ENCODE measurements at regions not wholly inside any gene's neighbourhood (a gene's known extent, or its start where the extent isn't known, plus 50 kb on each side); places are given as distances from the start of the nearest gene placed in this dataset.

GRCh38 chr3:72289692-72290071, 504.7 kb upstream of the PROK2 start:
- peaks cover 8% of the 10 kb centered on the region for H3K27me3 Mint-ChIP-seq (ENCODE audit: low read depth)
- peak overlapping the region; percentile 74 for H3K4me3 Mint-ChIP-seq
- DNase-seq (no peak), ATAC-seq (peak in 1 of 2 donors; percentile 14)
- H3K9me3 Mint-ChIP-seq = no peaks in the 10 kb centered on the region
- H3K36me3 Mint-ChIP-seq (ENCODE audit: insufficient read depth) = no peaks in the 10 kb centered on the region
- H3K4me1 Mint-ChIP-seq (ENCODE audit: low read depth) = peaks cover 10% of the 10 kb centered on the region

DNA sequence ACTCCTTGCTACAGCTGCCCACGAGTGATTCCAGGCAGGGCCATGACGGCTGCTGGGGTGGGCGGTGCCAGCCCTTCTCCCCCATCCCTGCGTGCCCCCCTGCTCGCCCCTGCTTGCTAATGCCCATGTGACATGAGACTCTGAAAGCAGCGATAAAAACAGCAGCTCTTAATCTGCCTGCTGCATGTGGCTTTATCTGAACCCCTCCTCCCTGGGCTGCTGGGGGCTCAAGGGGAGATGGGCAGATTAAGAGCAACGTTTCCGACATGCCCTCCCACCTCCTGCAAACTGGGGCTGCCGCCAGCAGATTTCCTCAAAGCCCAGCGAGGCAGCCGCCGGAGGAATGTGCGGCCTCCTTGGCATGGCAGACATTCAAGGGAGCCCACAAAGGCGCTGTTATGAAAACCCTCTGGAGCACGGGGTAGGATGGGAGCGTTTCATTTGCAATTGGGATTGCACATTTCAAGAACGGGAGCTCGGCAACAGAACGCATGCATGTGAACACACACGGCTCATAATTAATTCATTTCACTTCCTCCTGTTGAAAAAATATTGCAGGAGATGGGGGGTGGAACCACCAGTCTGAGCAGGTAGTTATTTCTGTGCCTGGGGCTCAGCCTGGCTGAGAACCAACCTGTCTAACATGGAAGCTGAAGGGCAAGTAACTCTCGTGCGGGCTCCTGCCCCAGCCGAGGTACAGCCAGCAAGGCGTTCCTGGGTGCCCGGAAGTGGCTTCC, 504.2 kb upstream of the PROK2 start:
- H3K36me3 Mint-ChIP-seq (ENCODE audit: insufficient read depth) = no peaks in the 10 kb centered on the region
- H3K9me3 Mint-ChIP-seq = no peaks in the 10 kb centered on the region
- peak overlapping the region; percentile 74 for H3K4me3 Mint-ChIP-seq
- H3K27me3 Mint-ChIP-seq (ENCODE audit: low read depth) = peaks cover 8% of the 10 kb centered on the region
- ATAC-seq = peak; percentile 44 to 51
- DNase-seq = no peak
- peaks cover 10% of the 10 kb centered on the region for H3K4me1 Mint-ChIP-seq (ENCODE audit: low read depth)

GRCh38 chr3:72287956-72288355, 503.0 kb upstream of the PROK2 start:
- no peak for ATAC-seq

GRCh38 chr3:72285502-72285901, 500.6 kb upstream of the PROK2 start:
- Mint-ChIP-seq H3K9me3 (peaks cover 4% of the 10 kb centered on the region), H3K4me1 (ENCODE audit: low read depth) (peaks cover 10% of the 10 kb centered on the region), H3K36me3 (ENCODE audit: insufficient read depth) (no peaks in the 10 kb centered on the region), H3K4me3 (no peak overlapping the region), H3K27me3 (ENCODE audit: low read depth) (peaks cover 8% of the 10 kb centered on the region)
- DNase-seq (no peak), ATAC-seq (no peak)

More at GRCh38 chr3:72287956-72288355, 503.0 kb upstream of the PROK2 start:
- Mint-ChIP-seq H3K4me3 (no peak overlapping the region), H3K36me3 (ENCODE audit: insufficient read depth) (no peaks in the 10 kb centered on the region), H3K9me3 (peaks cover 3% of the 10 kb centered on the region), H3K4me1 (ENCODE audit: low read depth) (peaks cover 10% of the 10 kb centered on the region), H3K27me3 (ENCODE audit: low read depth) (peaks cover 8% of the 10 kb centered on the region)
- no peak for DNase-seq

DNA sequence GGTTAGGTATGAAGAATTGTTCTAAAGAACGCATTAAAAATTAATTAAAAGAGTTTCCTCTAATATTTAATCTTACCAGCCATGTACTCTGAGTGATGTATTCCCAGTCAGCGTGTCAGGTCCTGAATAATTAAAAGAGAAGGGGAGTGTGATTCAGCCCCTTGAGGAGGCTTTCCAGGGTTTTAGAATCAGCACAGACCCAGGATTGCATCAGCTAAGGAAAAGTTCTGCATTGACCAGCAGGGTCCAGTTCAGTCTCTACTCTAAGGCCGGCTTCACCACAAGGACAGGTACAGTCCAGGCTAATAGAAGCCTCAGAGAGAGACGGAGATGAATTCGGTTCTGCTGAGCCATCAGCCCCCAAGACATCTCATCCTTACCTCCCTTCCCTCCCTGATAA, 499.5 kb upstream of the PROK2 start:
- no peak for DNase-seq
- peaks cover 4% of the 10 kb centered on the region for H3K9me3 Mint-ChIP-seq
- H3K4me3 Mint-ChIP-seq = no peak overlapping the region
- no peaks in the 10 kb centered on the region for H3K36me3 Mint-ChIP-seq (ENCODE audit: insufficient read depth)
- H3K4me1 Mint-ChIP-seq (ENCODE audit: low read depth) = peaks cover 8% of the 10 kb centered on the region
- ATAC-seq = no peak
- H3K27me3 Mint-ChIP-seq (ENCODE audit: low read depth) = peaks cover 8% of the 10 kb centered on the region

DNA sequence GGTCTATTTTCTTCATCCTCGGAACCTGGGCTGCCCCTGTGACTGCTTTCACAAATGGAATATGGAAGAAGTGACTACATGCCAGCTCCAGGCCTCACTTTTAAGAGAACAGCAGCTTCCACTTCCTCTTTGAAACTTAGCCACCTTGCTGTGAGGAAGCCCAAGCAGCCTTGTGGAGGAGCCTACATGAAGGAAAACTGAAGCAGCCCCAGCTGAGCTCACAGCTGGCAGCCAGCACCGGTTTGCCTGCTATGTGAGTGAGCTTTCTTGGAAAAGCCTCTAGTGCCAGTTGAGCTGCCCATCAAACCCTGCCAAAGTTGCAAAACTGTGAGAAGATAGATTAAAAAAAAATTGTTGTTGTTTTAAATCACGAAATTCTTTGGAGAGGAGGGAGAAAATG, 498.0 kb upstream of the PROK2 start:
- ATAC-seq (no peak), DNase-seq (no peak)
- Mint-ChIP-seq H3K4me3 (no peak overlapping the region), H3K4me1 (ENCODE audit: low read depth) (no peaks in the 10 kb centered on the region), H3K27me3 (ENCODE audit: low read depth) (peaks cover 10% of the 10 kb centered on the region), H3K36me3 (ENCODE audit: insufficient read depth) (no peaks in the 10 kb centered on the region), H3K9me3 (peaks cover 4% of the 10 kb centered on the region)

GRCh38 chr3:72281551-72281950, 496.6 kb upstream of the PROK2 start:
- no peaks in the 10 kb centered on the region for H3K36me3 Mint-ChIP-seq (ENCODE audit: insufficient read depth)
- peaks cover 4% of the 10 kb centered on the region for H3K9me3 Mint-ChIP-seq
- ATAC-seq (no peak), DNase-seq (no peak)
- H3K4me3 Mint-ChIP-seq = no peak overlapping the region
- H3K27me3 Mint-ChIP-seq (ENCODE audit: low read depth) = peaks cover 11% of the 10 kb centered on the region
- H3K4me1 Mint-ChIP-seq (ENCODE audit: low read depth) = no peaks in the 10 kb centered on the region

DNA sequence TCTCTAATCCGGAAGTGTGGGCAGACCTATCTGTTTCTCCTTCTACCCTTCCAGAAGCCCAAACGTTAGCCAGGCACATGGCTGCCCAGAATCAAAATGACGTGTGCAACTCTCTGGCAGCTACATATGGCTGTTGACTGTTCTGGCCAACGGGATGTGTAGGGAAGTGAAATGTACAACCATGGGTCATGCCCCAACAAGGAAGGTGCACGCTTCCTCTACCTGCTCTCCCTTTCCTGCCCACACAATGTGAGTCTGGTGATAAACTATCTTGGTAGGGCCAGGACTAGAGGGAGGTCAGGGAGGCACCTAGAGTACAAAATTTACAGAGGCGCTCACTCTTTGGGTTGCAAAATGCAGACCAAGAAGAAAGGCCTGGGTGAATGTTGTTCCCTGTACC, 495.9 kb upstream of the PROK2 start:
- no peak for DNase-seq
- Mint-ChIP-seq H3K4me1 (ENCODE audit: low read depth) (peaks cover 2% of the 10 kb centered on the region), H3K4me3 (no peak overlapping the region), H3K27me3 (ENCODE audit: low read depth) (peaks cover 9% of the 10 kb centered on the region), H3K36me3 (ENCODE audit: insufficient read depth) (no peaks in the 10 kb centered on the region), H3K9me3 (peaks cover 4% of the 10 kb centered on the region)
- ATAC-seq = no peak

DNA sequence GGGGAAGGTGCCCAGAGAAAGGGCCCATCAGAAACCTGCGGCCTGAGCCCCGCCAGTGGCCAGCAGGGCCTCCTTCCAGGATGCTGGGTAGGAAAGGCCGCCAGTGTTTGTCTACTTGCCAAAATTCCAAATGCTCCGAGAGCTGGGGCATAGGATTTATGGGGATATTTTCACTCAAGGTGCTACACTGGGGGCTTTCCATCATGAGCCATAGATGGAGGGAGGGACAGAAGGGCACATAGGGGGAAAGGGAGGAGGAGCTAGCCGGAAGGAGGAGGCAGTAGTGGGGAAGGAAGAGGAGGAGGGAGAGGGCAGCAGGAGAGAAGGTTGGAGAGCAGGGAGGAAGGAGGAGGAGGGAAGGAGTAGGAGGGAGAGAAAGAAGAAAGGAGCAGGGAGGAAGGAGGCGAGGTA, 494.7 kb upstream of the PROK2 start:
- no peak for DNase-seq
- Mint-ChIP-seq H3K4me1 (ENCODE audit: low read depth) (peaks cover 7% of the 10 kb centered on the region), H3K4me3 (no peak overlapping the region), H3K9me3 (peaks cover 4% of the 10 kb centered on the region), H3K36me3 (ENCODE audit: insufficient read depth) (no peaks in the 10 kb centered on the region), H3K27me3 (ENCODE audit: low read depth) (peaks cover 9% of the 10 kb centered on the region)
- ATAC-seq = no peak

DNA sequence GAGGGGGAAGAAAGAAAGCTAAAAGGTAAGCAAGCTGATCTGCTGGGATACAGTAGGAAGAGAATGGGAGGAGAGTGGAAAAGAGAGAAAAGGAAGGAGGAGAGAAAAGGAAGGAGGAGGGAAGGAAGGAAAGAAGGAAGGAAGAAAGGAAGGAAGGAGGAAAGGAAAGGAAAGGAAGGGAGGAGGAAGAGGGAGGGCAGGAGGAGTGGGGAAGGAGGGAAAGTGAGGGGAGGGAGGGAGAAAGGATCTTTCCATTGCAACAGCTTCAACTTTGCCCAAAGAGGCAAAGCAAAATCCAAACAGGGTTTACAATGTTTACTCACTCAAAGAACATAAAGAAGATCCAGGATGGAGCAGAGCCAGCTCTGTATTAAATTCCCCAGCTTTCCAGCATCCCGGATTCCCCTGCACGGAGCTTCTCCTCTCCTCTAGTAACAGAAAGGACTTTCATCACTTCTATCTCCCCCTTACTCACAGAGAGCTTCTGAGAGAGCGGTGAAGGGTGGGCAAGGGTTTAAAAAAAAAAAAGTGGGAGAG, 494.2 kb upstream of the PROK2 start:
- H3K4me3 Mint-ChIP-seq = no peak overlapping the region

GRCh38 chr3:72278349-72279067, 493.6 kb upstream of the PROK2 start:
- Mint-ChIP-seq H3K27me3 (ENCODE audit: low read depth) (peaks cover 9% of the 10 kb centered on the region), H3K36me3 (ENCODE audit: insufficient read depth) (no peaks in the 10 kb centered on the region), H3K4me1 (ENCODE audit: low read depth) (peaks cover 18% of the 10 kb centered on the region), H3K9me3 (peaks cover 4% of the 10 kb centered on the region), H3K4me3 (no peak overlapping the region)
- no peak for ATAC-seq
- no peak for DNase-seq

More for the DNA sequence above, 494.2 kb upstream of the PROK2 start:
- Mint-ChIP-seq H3K9me3 (peaks cover 4% of the 10 kb centered on the region), H3K4me1 (ENCODE audit: low read depth) (peaks cover 12% of the 10 kb centered on the region), H3K36me3 (ENCODE audit: insufficient read depth) (no peaks in the 10 kb centered on the region), H3K27me3 (ENCODE audit: low read depth) (peaks cover 9% of the 10 kb centered on the region)
- DNase-seq (no peak), ATAC-seq (no peak)

GRCh38 chr3:72277710-72278109, 492.8 kb upstream of the PROK2 start:
- Mint-ChIP-seq H3K36me3 (ENCODE audit: insufficient read depth) (no peaks in the 10 kb centered on the region), H3K4me3 (no peak overlapping the region), H3K27me3 (ENCODE audit: low read depth) (peaks cover 9% of the 10 kb centered on the region), H3K4me1 (ENCODE audit: low read depth) (peaks cover 20% of the 10 kb centered on the region), H3K9me3 (no peaks in the 10 kb centered on the region)
- DNase-seq (no peak), ATAC-seq (no peak)

- DNase-seq (no peak), ATAC-seq (no peak)
- no peaks in the 10 kb centered on the region for H3K36me3 Mint-ChIP-seq (ENCODE audit: insufficient read depth)
- peaks cover 20% of the 10 kb centered on the region for H3K4me1 Mint-ChIP-seq (ENCODE audit: low read depth)
- H3K4me3 Mint-ChIP-seq = no peak overlapping the region
- no peaks in the 10 kb centered on the region for H3K9me3 Mint-ChIP-seq
- H3K27me3 Mint-ChIP-seq (ENCODE audit: low read depth) = peaks cover 9% of the 10 kb centered on the region
Observed at GRCh38 chr3:72276806-72277205, 491.9 kb upstream of the PROK2 start.

DNA sequence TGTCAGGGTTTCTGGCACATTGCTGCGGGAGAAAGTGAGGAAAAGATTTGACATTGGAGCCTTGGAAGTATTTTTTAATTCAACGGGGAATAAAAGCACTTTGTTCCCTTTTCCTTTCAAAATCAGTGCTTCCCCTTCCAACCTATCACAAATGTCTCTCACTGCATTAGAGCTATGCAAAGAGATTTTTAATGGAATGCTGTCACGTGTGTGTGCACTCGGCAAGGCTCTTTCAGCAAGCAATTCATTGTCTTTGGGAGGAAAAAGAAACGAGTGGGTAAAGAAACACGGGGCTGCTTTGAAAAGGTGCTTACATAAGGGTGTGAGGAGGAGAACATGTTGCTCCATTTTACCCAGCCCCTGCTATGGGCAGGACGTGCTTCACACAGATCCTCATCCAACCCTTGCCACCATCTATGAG, 490.4 kb upstream of the PROK2 start:
- no peak overlapping the region for H3K4me3 Mint-ChIP-seq
- ATAC-seq = no peak
- no peaks in the 10 kb centered on the region for H3K9me3 Mint-ChIP-seq
- peaks cover 9% of the 10 kb centered on the region for H3K27me3 Mint-ChIP-seq (ENCODE audit: low read depth)
- no peaks in the 10 kb centered on the region for H3K36me3 Mint-ChIP-seq (ENCODE audit: insufficient read depth)
- DNase-seq = no peak
- H3K4me1 Mint-ChIP-seq (ENCODE audit: low read depth) = peaks cover 27% of the 10 kb centered on the region

All from activated T-cell treated with anti-CD3 and anti-CD28 coated beads, Interleukin-2, amount 50 U/mL, for 4 hours (primary cell).